ENCODE measurements at regions not wholly inside any gene's neighbourhood (a gene's known extent, or its start where the extent isn't known, plus 50 kb on each side); places are given as distances from the start of the nearest gene placed in this dataset.
"Not testable (repeated sequence)": the region's sequence is repeated elsewhere in the genome, so short reads cannot be mapped to it uniquely, and the experiment has no call there.

- TF ChIP-seq EZH2phosphoT487 (IDR thresholded peaks at IDR 0.05; ENCODE audit: unreplicated experiment); EZH2 (IDR thresholded peaks at IDR 0.05; ENCODE audit: low read depth, unreplicated experiment); POLR2AphosphoS5 (IDR thresholded peaks at IDR 0.05; ENCODE audit: low read depth); CTCF (conservative IDR thresholded peaks at IDR 0.05; ENCODE audit: low read depth in 2 of 2); REST (IDR thresholded peaks at IDR 0.05; ENCODE audit: unreplicated experiment): not testable (repeated sequence)
Measured at GRCh38 chr1:20408133-20408650, 77.8 kb downstream of the CAMK2N1 start.
